ENCODE measurements at regions not wholly inside any gene's neighbourhood (a gene's known extent, or its start where the extent isn't known, plus 50 kb on each side); places are given as distances from the start of the nearest gene placed in this dataset.

DNA sequence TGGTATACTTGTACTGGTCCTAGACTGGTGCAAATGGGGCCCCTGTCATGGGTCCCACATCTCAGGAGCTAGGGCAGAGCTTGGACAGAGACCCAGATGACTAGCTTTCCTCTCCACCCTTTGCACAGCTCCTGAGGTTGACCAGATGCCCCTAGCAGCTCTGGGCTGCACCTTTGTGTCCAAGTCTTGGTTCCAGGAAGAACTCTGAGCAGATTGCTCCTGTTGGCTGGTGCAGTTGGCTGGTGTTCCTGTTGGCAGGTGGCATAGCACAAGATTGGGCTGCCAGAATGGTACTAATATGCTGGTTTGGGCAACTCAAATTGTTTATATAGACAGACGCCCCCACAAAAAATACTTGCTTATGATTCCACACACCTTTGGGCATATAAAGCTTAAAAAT is 89.4 kb upstream of the EZR start:
- H3K9me3 ChIP-seq: peaks cover 0 to 14% (median 0%) of the 10 kb centered on the region in 3 donors
- H3K27ac ChIP-seq: no peak overlapping the region
- WGBS, 2 donors: 71 to 76% methylated on average over 1 of the region's 1 CpG
- no peak for ATAC-seq
- no peaks in the 10 kb centered on the region for H3K27me3 ChIP-seq
- no peaks in the 10 kb centered on the region for H3K4me1 ChIP-seq
- intact Hi-C loops (cut with DNase I): no loop called here
- DNase-seq: no peak
- H3K4me3 ChIP-seq: no peak overlapping the region
- H3K36me3 ChIP-seq (replicated peaks in 1 of 2; ENCODE audit: insufficient read depth in 1 of 2, low read depth in 2 of 2): no peaks in the 10 kb centered on the region
- TF ChIP-seq, protein P1, sequence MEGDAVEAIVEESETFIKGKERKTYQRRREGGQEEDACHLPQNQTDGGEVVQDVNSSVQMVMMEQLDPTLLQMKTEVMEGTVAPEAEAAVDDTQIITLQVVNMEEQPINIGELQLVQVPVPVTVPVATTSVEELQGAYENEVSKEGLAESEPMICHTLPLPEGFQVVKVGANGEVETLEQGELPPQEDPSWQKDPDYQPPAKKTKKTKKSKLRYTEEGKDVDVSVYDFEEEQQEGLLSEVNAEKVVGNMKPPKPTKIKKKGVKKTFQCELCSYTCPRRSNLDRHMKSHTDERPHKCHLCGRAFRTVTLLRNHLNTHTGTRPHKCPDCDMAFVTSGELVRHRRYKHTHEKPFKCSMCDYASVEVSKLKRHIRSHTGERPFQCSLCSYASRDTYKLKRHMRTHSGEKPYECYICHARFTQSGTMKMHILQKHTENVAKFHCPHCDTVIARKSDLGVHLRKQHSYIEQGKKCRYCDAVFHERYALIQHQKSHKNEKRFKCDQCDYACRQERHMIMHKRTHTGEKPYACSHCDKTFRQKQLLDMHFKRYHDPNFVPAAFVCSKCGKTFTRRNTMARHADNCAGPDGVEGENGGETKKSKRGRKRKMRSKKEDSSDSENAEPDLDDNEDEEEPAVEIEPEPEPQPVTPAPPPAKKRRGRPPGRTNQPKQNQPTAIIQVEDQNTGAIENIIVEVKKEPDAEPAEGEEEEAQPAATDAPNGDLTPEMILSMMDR (IDR thresholded peaks at IDR 0.05): no peak
- no peak for TF ChIP-seq POLR2A (IDR thresholded peaks at IDR 0.05)

DNA sequence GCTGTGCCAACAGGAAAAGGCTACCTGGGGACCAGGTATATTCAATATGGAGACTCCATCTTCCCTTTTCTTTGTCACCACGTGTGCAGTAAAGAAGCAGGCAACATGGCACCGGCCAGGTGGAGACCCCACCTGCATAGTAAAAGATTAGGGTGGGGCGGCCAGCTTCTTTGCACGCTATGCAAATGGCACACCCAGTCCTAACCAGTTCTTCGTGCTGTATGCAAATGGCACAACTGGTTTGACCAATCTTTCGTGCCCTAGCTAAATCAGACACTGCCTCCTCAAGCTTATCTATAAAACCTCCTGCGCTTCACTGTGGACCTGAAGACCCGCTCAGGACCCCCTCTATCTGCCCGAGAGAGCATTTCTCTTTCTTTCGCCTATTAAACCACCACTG is 88.8 kb upstream of the EZR start:
- peaks cover 0 to 14% (median 0%) of the 10 kb centered on the region in 3 donors for H3K9me3 ChIP-seq
- H3K27ac ChIP-seq: no peak overlapping the region
- no peak for DNase-seq
- H3K4me1 ChIP-seq: no peaks in the 10 kb centered on the region
- H3K36me3 ChIP-seq (replicated peaks in 1 of 2; ENCODE audit: insufficient read depth in 1 of 2, low read depth in 2 of 2): no peaks in the 10 kb centered on the region
- no peak for ATAC-seq
- no peaks in the 10 kb centered on the region for H3K27me3 ChIP-seq
- 79 to 80% methylated on average over 10 of the region's 10 CpGs for WGBS, 2 donors
- TF ChIP-seq, protein P1 (IDR thresholded peaks at IDR 0.05): no peak
- no peak for TF ChIP-seq POLR2A (IDR thresholded peaks at IDR 0.05)
- intact Hi-C loops (cut with DNase I): no loop called here
- no peak overlapping the region for H3K4me3 ChIP-seq

DNA sequence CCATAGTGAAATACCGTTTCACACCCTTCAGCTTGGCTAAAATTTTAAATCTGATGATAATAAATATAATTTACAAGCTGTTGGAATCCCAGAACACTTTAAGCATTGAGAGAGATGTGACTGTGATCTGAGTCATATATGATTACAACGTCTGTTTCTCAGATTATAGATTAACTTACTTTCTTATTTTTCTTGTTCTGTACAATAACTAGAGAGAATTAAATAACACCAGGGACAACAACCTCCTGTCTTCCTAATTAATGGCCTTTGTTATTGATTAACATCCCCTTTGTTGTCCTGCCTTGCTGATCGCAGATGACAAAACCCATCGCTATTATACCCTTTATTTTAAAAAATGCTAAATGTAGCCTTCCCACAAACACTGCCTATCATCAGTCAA is 87.8 kb upstream of the EZR start:
- ATAC-seq (no peak), DNase-seq (no peak)
- WGBS, 2 donors: 67 to 75% methylated on average over 4 of the region's 4 CpGs
- Histone ChIP-seq H3K4me1 (no peaks in the 10 kb centered on the region), H3K36me3 (replicated peaks in 1 of 2; ENCODE audit: insufficient read depth in 1 of 2, low read depth in 2 of 2) (no peaks in the 10 kb centered on the region), H3K27ac (no peak overlapping the region), H3K4me3 (no peak overlapping the region), H3K9me3 (peaks cover 0 to 14% (median 0%) of the 10 kb centered on the region in 3 donors), H3K27me3 (no peaks in the 10 kb centered on the region)
- intact Hi-C loops (cut with DNase I): no loop called here
- TF ChIP-seq, protein P1 (IDR thresholded peaks at IDR 0.05): no peak
- no peak for TF ChIP-seq POLR2A (IDR thresholded peaks at IDR 0.05)

DNA sequence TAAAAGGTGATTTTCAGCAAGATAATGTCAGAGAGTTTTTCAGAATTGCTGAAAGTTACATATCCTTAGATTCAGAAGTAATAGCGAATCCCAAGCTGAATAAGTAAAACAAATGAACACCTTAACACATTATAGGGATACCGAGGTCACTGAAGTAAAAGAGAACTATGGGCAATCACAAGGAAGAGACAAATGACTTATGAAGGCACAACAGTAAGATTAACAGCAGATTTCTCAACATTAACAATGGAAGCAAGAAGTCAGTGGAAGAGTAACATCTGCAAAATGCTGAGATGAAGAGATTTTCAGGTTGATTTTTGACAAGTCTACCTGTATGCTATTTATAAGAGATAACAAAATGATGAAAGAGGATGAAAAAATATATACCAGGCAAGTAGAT is 86.1 kb upstream of the EZR start:
- H3K4me3 ChIP-seq: no peak overlapping the region
- ATAC-seq (no peak), DNase-seq (no peak)
- H3K36me3 ChIP-seq (replicated peaks in 1 of 2; ENCODE audit: insufficient read depth in 1 of 2, low read depth in 2 of 2): no peaks in the 10 kb centered on the region
- H3K9me3 ChIP-seq: peaks cover 0 to 14% (median 0%) of the 10 kb centered on the region in 3 donors
- intact Hi-C loops (cut with DNase I): no loop called here
- 80 to 94% methylated on average over 2 of the region's 2 CpGs for WGBS, 2 donors
- no peaks in the 10 kb centered on the region for H3K27me3 ChIP-seq
- no peak overlapping the region for H3K27ac ChIP-seq
- no peaks in the 10 kb centered on the region for H3K4me1 ChIP-seq
- TF ChIP-seq POLR2A (IDR thresholded peaks at IDR 0.05): no peak
- TF ChIP-seq, protein P1 (IDR thresholded peaks at IDR 0.05): no peak

DNA sequence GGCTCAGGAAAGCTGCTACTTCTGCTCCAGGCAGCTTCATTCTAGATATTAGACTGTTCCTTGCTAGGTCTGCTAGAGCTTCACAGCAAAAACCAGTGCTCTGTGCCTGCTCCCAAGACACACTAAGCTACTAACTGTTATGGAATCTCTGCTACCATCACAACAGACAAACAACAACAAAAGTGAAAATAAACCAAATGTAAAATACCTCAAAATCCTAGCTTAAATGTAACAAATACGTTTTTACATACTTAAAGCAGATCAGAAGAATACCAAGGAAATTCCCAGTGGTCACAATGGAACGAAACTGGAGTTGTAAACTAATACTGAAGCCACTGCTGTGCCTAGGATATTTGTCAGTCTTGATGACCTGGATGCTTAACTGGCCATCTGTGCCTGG is 84.6 kb upstream of the EZR start:
- no peak overlapping the region for H3K4me3 ChIP-seq
- WGBS, 2 donors: 76 to 82% methylated on average over 2 of the region's 2 CpGs
- H3K4me1 ChIP-seq: no peaks in the 10 kb centered on the region
- ATAC-seq: no peak
- peaks cover 0 to 14% (median 0%) of the 10 kb centered on the region in 3 donors for H3K9me3 ChIP-seq
- no peaks in the 10 kb centered on the region for H3K27me3 ChIP-seq
- no peak for TF ChIP-seq POLR2A (IDR thresholded peaks at IDR 0.05)
- TF ChIP-seq, protein P1 (IDR thresholded peaks at IDR 0.05): no peak
- no peaks in the 10 kb centered on the region for H3K36me3 ChIP-seq (replicated peaks in 1 of 2; ENCODE audit: insufficient read depth in 1 of 2, low read depth in 2 of 2)
- no peak for DNase-seq
- intact Hi-C loops (cut with DNase I): no loop called here
- H3K27ac ChIP-seq: no peak overlapping the region
